Calu3 (cell line): ENCODE measurements at regions not wholly inside any gene's neighbourhood (a gene's known extent, or its start where the extent isn't known, plus 50 kb on each side); places are given as distances from the start of the nearest gene placed in this dataset.

Experiments
- BruUV-seq: library from RNA; stranded (reverse); fragments of 400-500 nt; replicated peaks from 2 replicates; lab custom pipeline; 2021; lab: Mats Ljungman, UMichigan
- CTCF ChIA-PET: fragments of 300-600 bp; sonication (Branson Sonifier 250); formaldehyde crosslinking; loops from one replicate; lab custom pipeline; 2022; ENCODE audit warnings: antibody characterized with exemption; lab: Charles Lee
- DNase-seq: peaks from one replicate; pipeline ENCODE4 v3.0.0; 2022
- H3K27ac Mint-ChIP-seq: one replicate; pipeline ENCODE4 v1.8.0; 2022; ENCODE audit warnings: mixed read lengths; ENCODE audit not compliant: unreplicated experiment
- H3K27me3 Mint-ChIP-seq: one replicate; pipeline ENCODE4 v1.8.0; 2022; ENCODE audit warnings: mixed read lengths; ENCODE audit not compliant: unreplicated experiment
- H3K36me3 Mint-ChIP-seq: one replicate; pipeline ENCODE4 v1.8.0; 2022; ENCODE audit warnings: mild to moderate bottlenecking, moderate library complexity, mixed read lengths; ENCODE audit not compliant: insufficient read depth, unreplicated experiment
- H3K4me1 Mint-ChIP-seq: one replicate; pipeline ENCODE4 v1.8.0; 2022; ENCODE audit warnings: mild to moderate bottlenecking, low read depth, mixed read lengths; ENCODE audit not compliant: unreplicated experiment
- H3K4me3 Mint-ChIP-seq: one replicate; pipeline ENCODE4 v1.8.0; 2022; ENCODE audit warnings: mild to moderate bottlenecking, low read depth, moderate library complexity, mixed read lengths; ENCODE audit not compliant: unreplicated experiment
- H3K9me3 Mint-ChIP-seq: one replicate; pipeline ENCODE4 v1.8.0; 2022; ENCODE audit warnings: low read depth, mixed read lengths; ENCODE audit not compliant: unreplicated experiment
- intact Hi-C: fragments of 100-400 bp; cut with micrococcal nuclease; formaldehyde crosslinking; loops from one replicate; pipeline ENCODE4 v1.10.0; 2022; ENCODE audit not compliant: unreplicated experiment
- TF ChIP-seq, protein P1 (sequence below): fragments of 200-600 bp; IDR thresholded peaks from one replicate; pipeline ENCODE4 v1.8.0; 2022; ENCODE audit warnings: antibody characterized with exemption; ENCODE audit not compliant: unreplicated experiment

DNA sequence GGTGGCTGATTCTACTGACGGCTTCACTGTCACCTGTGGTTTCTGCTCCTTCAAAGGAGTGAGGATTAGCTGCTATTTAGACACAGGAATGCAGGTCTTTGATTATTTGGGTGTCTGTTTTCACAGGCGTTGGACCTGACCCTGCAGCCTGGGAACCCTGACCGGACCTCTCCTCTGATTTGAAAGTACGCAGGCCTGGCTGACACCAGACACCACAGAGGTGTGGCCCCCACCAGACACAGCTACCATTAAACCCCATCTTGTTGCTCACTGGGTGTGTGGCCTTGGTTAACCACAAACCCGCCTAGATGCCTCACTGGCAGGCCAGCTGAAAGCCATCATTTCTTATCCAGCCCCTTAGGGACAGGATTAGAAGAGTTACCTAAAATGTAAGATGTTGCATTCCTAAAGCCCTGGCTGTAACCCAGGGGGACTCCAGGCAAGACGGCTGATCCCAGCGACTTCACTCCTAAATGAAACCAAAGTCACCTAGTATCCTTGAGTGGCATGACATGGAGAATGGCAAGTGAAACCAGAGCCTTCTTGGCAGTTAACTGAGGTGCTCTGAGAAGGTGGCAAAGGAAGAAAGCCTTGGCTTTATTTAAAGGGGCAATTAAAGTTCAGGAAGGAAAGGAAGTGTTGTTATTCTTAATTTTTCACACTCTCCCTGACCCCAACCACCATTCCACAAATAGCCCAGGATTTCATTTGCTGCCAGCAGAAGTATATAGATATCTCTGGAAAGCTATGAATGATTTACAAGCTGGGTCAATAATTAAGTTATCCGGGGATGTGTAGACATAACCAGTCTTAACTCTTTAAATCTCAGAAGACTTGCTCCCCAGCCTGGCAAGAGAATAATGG is 169.9 kb downstream of the QRSL1 start:
- peak overlapping the region; percentile 92 for H3K27ac Mint-ChIP-seq
- CTCF ChIA-PET: interaction anchor here (0.6 to 1.7 kb wide), 12 partner anchors 10 to 189 kb away, joined by 3 to 5 read pairs (median 4); no protein-coding TSS in a partner anchor
- no peaks in the 10 kb centered on the region for H3K27me3 Mint-ChIP-seq
- intact Hi-C loops: loop anchor here (1.0 to 2.0 kb wide), 5 partner anchors 52 to 174 kb away; no protein-coding TSS in a partner anchor
- H3K36me3 Mint-ChIP-seq: peaks cover 18% of the 10 kb centered on the region
- H3K9me3 Mint-ChIP-seq: no peaks in the 10 kb centered on the region
- BruUV-seq: no TSS peak
- TF ChIP-seq, protein P1, sequence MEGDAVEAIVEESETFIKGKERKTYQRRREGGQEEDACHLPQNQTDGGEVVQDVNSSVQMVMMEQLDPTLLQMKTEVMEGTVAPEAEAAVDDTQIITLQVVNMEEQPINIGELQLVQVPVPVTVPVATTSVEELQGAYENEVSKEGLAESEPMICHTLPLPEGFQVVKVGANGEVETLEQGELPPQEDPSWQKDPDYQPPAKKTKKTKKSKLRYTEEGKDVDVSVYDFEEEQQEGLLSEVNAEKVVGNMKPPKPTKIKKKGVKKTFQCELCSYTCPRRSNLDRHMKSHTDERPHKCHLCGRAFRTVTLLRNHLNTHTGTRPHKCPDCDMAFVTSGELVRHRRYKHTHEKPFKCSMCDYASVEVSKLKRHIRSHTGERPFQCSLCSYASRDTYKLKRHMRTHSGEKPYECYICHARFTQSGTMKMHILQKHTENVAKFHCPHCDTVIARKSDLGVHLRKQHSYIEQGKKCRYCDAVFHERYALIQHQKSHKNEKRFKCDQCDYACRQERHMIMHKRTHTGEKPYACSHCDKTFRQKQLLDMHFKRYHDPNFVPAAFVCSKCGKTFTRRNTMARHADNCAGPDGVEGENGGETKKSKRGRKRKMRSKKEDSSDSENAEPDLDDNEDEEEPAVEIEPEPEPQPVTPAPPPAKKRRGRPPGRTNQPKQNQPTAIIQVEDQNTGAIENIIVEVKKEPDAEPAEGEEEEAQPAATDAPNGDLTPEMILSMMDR: no peak
- DNase-seq: peak; percentile 87
- H3K4me3 Mint-ChIP-seq: peak overlapping the region; percentile 43
- H3K4me1 Mint-ChIP-seq: peaks cover 44% of the 10 kb centered on the region

DNA sequence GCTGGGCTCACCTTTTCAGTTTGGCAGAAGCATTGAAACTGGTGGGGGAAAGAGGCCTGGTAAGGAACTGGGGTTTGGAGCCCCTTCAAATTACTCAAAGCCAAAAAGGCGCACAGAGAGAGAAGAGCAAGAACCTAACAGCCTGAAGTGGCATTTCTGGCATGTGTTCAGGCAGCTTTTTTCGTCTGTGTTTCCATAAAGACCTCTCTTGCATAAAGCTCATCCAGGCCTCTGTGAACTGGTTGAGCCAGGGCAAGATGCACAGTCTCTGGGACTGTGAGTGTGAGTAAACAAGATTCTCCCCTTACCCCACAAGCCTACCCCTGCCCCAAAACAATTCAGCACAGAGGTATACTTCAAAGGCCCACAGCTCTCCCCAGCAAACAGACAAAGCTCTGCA is 167.8 kb downstream of the QRSL1 start:
- Mint-ChIP-seq H3K36me3 (peaks cover 18% of the 10 kb centered on the region), H3K27ac (peak overlapping the region; percentile 92), H3K9me3 (no peaks in the 10 kb centered on the region), H3K4me1 (peaks cover 58% of the 10 kb centered on the region), H3K4me3 (no peak overlapping the region), H3K27me3 (no peaks in the 10 kb centered on the region)
- CTCF ChIA-PET: interaction anchor here (0.6 to 0.9 kb wide), 3 partner anchors 10 to 153 kb away, joined by 3 to 4 read pairs (median 3); no protein-coding TSS in a partner anchor
- TF ChIP-seq, protein P1: no peak
- intact Hi-C loops: no loop called here
- no TSS peak for BruUV-seq
- DNase-seq: no peak

DNA sequence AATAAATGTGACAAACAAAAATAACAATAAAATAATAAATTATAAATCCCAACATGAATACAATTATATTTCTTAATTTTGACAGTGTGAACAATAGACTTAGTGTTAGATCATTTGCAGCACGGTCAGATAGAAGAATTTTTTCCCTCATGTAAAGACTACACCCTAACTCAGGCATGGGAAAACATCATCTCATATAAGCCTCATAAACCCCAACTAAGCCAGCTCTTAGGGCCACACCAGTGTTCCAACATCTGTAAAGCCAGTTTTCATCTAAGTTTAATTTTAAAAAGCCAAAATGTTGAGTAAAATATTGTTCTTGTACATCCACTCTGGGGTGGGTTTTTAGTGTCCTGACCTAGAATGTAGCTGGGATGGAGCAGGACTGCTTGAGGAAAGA is 167.4 kb downstream of the QRSL1 start:
- Mint-ChIP-seq H3K4me3 (no peak overlapping the region), H3K36me3 (peaks cover 22% of the 10 kb centered on the region), H3K9me3 (no peaks in the 10 kb centered on the region), H3K4me1 (peaks cover 62% of the 10 kb centered on the region), H3K27ac (peak overlapping the region; percentile 92), H3K27me3 (no peaks in the 10 kb centered on the region)
- CTCF ChIA-PET: interaction anchor here (0.6 to 0.9 kb wide), 3 partner anchors 10 to 153 kb away, joined by 3 to 4 read pairs (median 3); no protein-coding TSS in a partner anchor
- DNase-seq: no peak
- intact Hi-C loops: no loop called here
- BruUV-seq: no TSS peak
- TF ChIP-seq, protein P1: no peak

DNA sequence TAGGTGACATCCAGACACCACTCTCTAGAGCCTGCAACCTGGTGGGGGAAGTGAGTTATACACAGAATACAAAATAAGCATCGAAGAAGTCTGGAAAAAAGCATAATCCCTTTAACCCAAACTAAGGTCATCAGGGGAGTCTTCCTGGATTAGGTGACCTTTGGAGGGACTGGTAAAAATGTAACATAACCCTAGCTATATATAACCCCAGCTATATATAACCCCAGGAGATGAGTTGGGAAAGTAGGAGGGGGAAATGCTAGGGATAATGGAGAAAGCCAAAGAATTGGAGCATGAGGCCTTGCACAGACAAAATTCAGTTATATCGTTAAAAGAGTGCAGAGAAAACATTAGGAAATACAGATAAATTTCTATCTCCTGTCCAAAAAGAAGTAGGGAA is 164.8 kb downstream of the QRSL1 start:
- no TSS peak for BruUV-seq
- Mint-ChIP-seq H3K4me1 (peaks cover 69% of the 10 kb centered on the region), H3K27ac (peak overlapping the region; percentile 95), H3K27me3 (no peaks in the 10 kb centered on the region), H3K36me3 (peaks cover 35% of the 10 kb centered on the region), H3K9me3 (no peaks in the 10 kb centered on the region), H3K4me3 (no peak overlapping the region)
- TF ChIP-seq, protein P1: no peak
- CTCF ChIA-PET: no interaction called here
- no peak for DNase-seq
- intact Hi-C loops: no loop called here
